Tibial artery (tissue), 4 donors: ENCODE measurements at regions not wholly inside any gene's neighbourhood (a gene's known extent, or its start where the extent isn't known, plus 50 kb on each side); places are given as distances from the start of the nearest gene placed in this dataset.

Experiments used
- DNase-seq, 2 donors: peaks; one replicate each; pipeline ENCODE4 v3.0.0-alpha.2; 2019
- H3K27ac ChIP-seq, 2 donors: fragments of 200-600 bp; sonication (generic) in 1 of 2; 1 replicate in 1 of 2; 2 replicates in 1 of 2; pipeline ENCODE4 v1.5.1; 2018 to 2019; ENCODE audit warnings: mild to moderate bottlenecking in 1 of 2
- H3K27me3 ChIP-seq, 2 donors: fragments of 200-600 bp; sonication (generic) in 1 of 2; one replicate each; pipeline versions ENCODE4 v1.5.1 to v1.6.0; 2016 to 2019
- H3K36me3 ChIP-seq, 3 donors: fragments of 200-600 bp; sonication (generic) in 2 of 3; one replicate each; pipeline ENCODE4 v1.5.1; 2016 to 2019; ENCODE audit warnings: mild to moderate bottlenecking in 2 of 3
- H3K4me1 ChIP-seq, 4 donors: fragments of 200-600 bp; sonication (generic) in 2 of 4; 1 replicate in 3 of 4; 2 replicates in 1 of 4; pipeline ENCODE4 v1.5.1; 2016 to 2019
- H3K4me3 ChIP-seq, 2 donors: fragments of 200-600 bp; sonication (generic) in 1 of 2; 1 replicate in 1 of 2; 2 replicates in 1 of 2; pipeline ENCODE4 v1.5.1; 2018 to 2019; ENCODE audit warnings: mild to moderate bottlenecking in 2 of 2
- H3K9me3 ChIP-seq, 3 donors: fragments of 200-600 bp; sonication (generic) in 1 of 3; one replicate each; pipeline ENCODE4 v1.5.1; 2016 to 2019
- CTCF ChIP-seq, 2 experiments: fragments of 200-600 bp in 1 of 2; fragments of 450-650 bp in 1 of 2; IDR thresholded peaks; one replicate each; pipeline ENCODE4 v1.5.1; 2017 to 2019; ENCODE audit warnings: antibody characterized with exemption in 2 of 2, mild to moderate bottlenecking in 1 of 2, moderate library complexity in 1 of 2
- intact Hi-C: fragments of 100-400 bp; cut with DNase I; formaldehyde crosslinking; loops from one replicate; pipeline ENCODE4 v1.15.0; 2023; ENCODE audit warnings: low total_unique reads

GRCh38 chr10:52959810-52960209, 187.2 kb upstream of the MBL2 start:
- no peak overlapping the region for H3K4me3 ChIP-seq
- no peaks in the 10 kb centered on the region for H3K36me3 ChIP-seq
- H3K27me3 ChIP-seq = no peaks in the 10 kb centered on the region
- H3K4me1 ChIP-seq = no peaks in the 10 kb centered on the region
- DNase-seq = no peak
- no peaks in the 10 kb centered on the region for H3K9me3 ChIP-seq
- intact Hi-C loops = no loop called here
- H3K27ac ChIP-seq = no peak overlapping the region
- TF ChIP-seq CTCF (IDR thresholded peaks at IDR 0.05) = no peak

GRCh38 chr10:52956861-52957260, 184.3 kb upstream of the MBL2 start:
- TF ChIP-seq CTCF (IDR thresholded peaks at IDR 0.05) = no peak
- H3K27me3 ChIP-seq = no peaks in the 10 kb centered on the region
- H3K4me3 ChIP-seq = no peak overlapping the region
- DNase-seq = no peak
- H3K4me1 ChIP-seq = no peaks in the 10 kb centered on the region
- intact Hi-C loops = no loop called here
- H3K36me3 ChIP-seq = no peaks in the 10 kb centered on the region
- no peak overlapping the region for H3K27ac ChIP-seq
- no peaks in the 10 kb centered on the region for H3K9me3 ChIP-seq

GRCh38 chr10:52956461-52956860, 183.9 kb upstream of the MBL2 start:
- H3K27ac ChIP-seq = no peak overlapping the region
- no peaks in the 10 kb centered on the region for H3K36me3 ChIP-seq
- no peak for TF ChIP-seq CTCF (IDR thresholded peaks at IDR 0.05)
- no peak for DNase-seq
- no peaks in the 10 kb centered on the region for H3K27me3 ChIP-seq
- intact Hi-C loops = no loop called here
- H3K9me3 ChIP-seq = no peaks in the 10 kb centered on the region
- no peak overlapping the region for H3K4me3 ChIP-seq
- H3K4me1 ChIP-seq = no peaks in the 10 kb centered on the region

- Histone ChIP-seq H3K27ac (no peak overlapping the region), H3K9me3 (no peaks in the 10 kb centered on the region), H3K4me1 (no peaks in the 10 kb centered on the region), H3K36me3 (no peaks in the 10 kb centered on the region), H3K4me3 (no peak overlapping the region), H3K27me3 (no peaks in the 10 kb centered on the region)
- no peak for TF ChIP-seq CTCF (IDR thresholded peaks at IDR 0.05)
- intact Hi-C loops = no loop called here
- no peak for DNase-seq
Measured at GRCh38 chr10:52955337-52955736, 182.8 kb upstream of the MBL2 start.

- intact Hi-C loops = no loop called here
- DNase-seq = no peak
- Histone ChIP-seq H3K4me1 (no peaks in the 10 kb centered on the region), H3K27me3 (no peaks in the 10 kb centered on the region), H3K9me3 (no peaks in the 10 kb centered on the region), H3K27ac (no peak overlapping the region), H3K36me3 (no peaks in the 10 kb centered on the region), H3K4me3 (no peak overlapping the region)
- no peak for TF ChIP-seq CTCF (IDR thresholded peaks at IDR 0.05)
Measured at GRCh38 chr10:52954407-52954806, 181.8 kb upstream of the MBL2 start.

- Histone ChIP-seq H3K4me1 (no peaks in the 10 kb centered on the region), H3K27ac (no peak overlapping the region), H3K9me3 (no peaks in the 10 kb centered on the region), H3K36me3 (no peaks in the 10 kb centered on the region), H3K4me3 (no peak overlapping the region), H3K27me3 (no peaks in the 10 kb centered on the region)
- intact Hi-C loops = no loop called here
- DNase-seq = no peak
- TF ChIP-seq CTCF (IDR thresholded peaks at IDR 0.05) = no peak
Measured at GRCh38 chr10:52952391-52953055, 179.9 kb upstream of the MBL2 start.
